Activated CD4-positive, alpha-beta memory T cell treated with anti-CD3 and anti-CD28 coated beads, Interleukin-2, amount 10 ng/mL, durations not matched to agents 7 days and 5 days (primary cell): ENCODE measurements at regions not wholly inside any gene's neighbourhood (a gene's known extent, or its start where the extent isn't known, plus 50 kb on each side); places are given as distances from the start of the nearest gene placed in this dataset.
"Not testable (repeated sequence)": the region's sequence is repeated elsewhere in the genome, so short reads cannot be mapped to it uniquely, and the experiment has no call there.

Source experiments
- CTCF ChIA-PET: fragments of 350-600 bp; sonication (Branson Sonifier 250); formaldehyde crosslinking; loops from one replicate; lab custom pipeline; 2021; ENCODE audit warnings: antibody characterized with exemption, inconsistent platforms; lab: Charles Lee
- POLR2A ChIA-PET: fragments of 350-600 bp; sonication (Branson Sonifier 250); formaldehyde crosslinking; loops from one replicate; lab custom pipeline; 2021; ENCODE audit warnings: antibody characterized with exemption; lab: Charles Lee
- DNase-seq: peaks from one replicate; pipeline ENCODE4 v3.0.0-alpha.2; 2020
- H3K27ac Mint-ChIP-seq: one replicate; pipeline ENCODE4 v1.8.0; 2021; ENCODE audit warnings: mild to moderate bottlenecking, mixed read lengths
- H3K27me3 Mint-ChIP-seq: one replicate; pipeline ENCODE4 v1.8.0; 2021; ENCODE audit warnings: mixed read lengths
- H3K36me3 Mint-ChIP-seq: one replicate; pipeline ENCODE4 v1.8.0; 2021; ENCODE audit warnings: low read depth, mixed read lengths
- H3K4me1 Mint-ChIP-seq: one replicate; pipeline ENCODE4 v1.8.0; 2021; ENCODE audit warnings: mixed read lengths
- H3K4me3 Mint-ChIP-seq: one replicate; pipeline ENCODE4 v1.8.0; 2021; ENCODE audit warnings: mild to moderate bottlenecking, mixed read lengths
- H3K9me3 Mint-ChIP-seq: one replicate; pipeline ENCODE4 v1.8.0; 2021; ENCODE audit warnings: mixed read lengths

DNA sequence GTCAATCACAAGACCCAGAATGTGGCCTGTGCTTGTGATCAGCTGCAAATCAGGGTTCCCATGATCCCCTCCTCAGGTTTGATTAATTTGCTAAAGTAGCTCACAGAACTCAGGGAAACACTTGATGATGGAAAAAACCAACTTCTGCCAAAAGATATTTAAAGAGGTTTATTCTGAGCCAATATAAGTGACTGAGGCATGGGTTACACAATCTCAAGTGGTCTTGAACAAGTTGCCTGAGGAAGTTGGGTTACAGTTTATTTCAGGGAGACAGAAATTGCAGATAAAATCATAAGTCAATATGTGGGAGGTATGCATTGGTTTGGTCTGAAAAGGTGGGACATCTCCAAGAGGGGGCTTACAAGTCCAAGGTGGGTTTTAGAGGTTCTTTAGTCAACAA is 243.1 kb downstream of the S1PR1 start:
- DNase-seq, result no peak
- H3K27ac Mint-ChIP-seq, result no peak overlapping the region
- CTCF ChIA-PET, result no interaction called here
- H3K9me3 Mint-ChIP-seq, result no peaks in the 10 kb centered on the region
- H3K4me3 Mint-ChIP-seq, result no peak overlapping the region
- peaks cover 7% of the 10 kb centered on the region for H3K27me3 Mint-ChIP-seq
- H3K36me3 Mint-ChIP-seq, result no peaks in the 10 kb centered on the region
- POLR2A ChIA-PET, result no interaction called here
- H3K4me1 Mint-ChIP-seq, result no peaks in the 10 kb centered on the region

DNA sequence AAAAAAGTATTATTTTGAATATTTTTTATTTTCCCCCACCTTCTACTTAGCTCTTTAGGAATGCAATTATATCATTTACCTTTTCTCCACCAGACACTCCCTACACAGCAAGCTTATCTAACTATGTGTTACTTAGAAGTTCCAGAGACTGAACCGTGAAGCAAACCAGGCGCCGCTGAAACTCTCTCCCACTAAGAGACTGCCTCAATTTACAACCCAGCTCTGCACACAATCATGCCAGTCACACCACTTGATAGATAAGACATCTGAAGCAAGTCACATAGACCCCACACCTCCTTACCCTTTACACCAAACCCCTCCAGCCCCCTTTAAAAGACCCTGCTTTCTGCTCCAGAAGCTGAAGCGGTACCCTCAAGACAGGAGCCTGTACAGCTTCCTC is 245.5 kb downstream of the S1PR1 start:
- H3K9me3 Mint-ChIP-seq, result no peaks in the 10 kb centered on the region
- H3K27ac Mint-ChIP-seq, result no peak overlapping the region
- DNase-seq, result no peak
- H3K27me3 Mint-ChIP-seq, result no peaks in the 10 kb centered on the region
- ChIA-PET POLR2A (no interaction called here), CTCF (interaction anchor here (0.5 to 1.7 kb wide), 4 partner anchors 8 to 736 kb away, joined by 3 to 8 read pairs (median 4); no protein-coding TSS in a partner anchor)
- H3K36me3 Mint-ChIP-seq, result no peaks in the 10 kb centered on the region
- H3K4me1 Mint-ChIP-seq, result no peaks in the 10 kb centered on the region
- no peak overlapping the region for H3K4me3 Mint-ChIP-seq

DNA sequence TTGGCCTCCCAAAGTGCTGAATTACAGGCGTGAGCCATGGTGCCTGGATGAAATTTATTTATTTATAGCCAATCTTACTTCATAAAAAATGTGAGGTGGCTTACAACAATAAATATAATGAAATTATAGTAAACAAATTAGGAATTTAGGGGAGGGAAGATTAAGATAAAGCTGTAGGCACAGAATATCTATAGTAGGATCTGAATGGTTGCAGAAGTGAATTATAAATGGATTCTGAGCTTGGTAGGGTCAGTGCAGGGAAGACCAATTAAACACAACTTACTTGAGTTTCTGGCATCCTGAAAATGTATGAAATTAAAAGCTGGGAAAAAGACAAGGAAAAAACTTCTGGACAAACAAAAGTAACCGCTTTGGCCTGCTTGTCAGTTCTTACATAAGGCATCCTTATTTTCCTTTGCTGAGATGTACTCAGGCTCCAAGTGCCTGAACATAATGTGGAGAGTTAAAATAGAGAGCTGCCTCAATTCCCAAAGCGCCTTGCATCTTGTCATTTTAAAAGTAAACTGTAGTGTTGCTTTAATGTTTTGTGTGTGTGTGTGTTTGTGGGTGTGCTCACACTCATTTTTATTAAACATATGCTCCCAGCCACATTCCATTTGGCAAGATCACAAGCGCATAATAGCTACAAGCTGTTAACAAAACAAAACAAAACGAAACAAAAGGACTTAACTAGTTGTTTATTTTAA is 247.3 kb downstream of the S1PR1 start:
- Mint-ChIP-seq H3K27ac (no peak overlapping the region), H3K9me3 (no peaks in the 10 kb centered on the region), H3K4me3 (no peak overlapping the region), H3K27me3 (peaks cover 4% of the 10 kb centered on the region), H3K4me1 (no peaks in the 10 kb centered on the region), H3K36me3 (no peaks in the 10 kb centered on the region)
- ChIA-PET POLR2A (no interaction called here), CTCF (no interaction called here)
- no peak for DNase-seq

DNA sequence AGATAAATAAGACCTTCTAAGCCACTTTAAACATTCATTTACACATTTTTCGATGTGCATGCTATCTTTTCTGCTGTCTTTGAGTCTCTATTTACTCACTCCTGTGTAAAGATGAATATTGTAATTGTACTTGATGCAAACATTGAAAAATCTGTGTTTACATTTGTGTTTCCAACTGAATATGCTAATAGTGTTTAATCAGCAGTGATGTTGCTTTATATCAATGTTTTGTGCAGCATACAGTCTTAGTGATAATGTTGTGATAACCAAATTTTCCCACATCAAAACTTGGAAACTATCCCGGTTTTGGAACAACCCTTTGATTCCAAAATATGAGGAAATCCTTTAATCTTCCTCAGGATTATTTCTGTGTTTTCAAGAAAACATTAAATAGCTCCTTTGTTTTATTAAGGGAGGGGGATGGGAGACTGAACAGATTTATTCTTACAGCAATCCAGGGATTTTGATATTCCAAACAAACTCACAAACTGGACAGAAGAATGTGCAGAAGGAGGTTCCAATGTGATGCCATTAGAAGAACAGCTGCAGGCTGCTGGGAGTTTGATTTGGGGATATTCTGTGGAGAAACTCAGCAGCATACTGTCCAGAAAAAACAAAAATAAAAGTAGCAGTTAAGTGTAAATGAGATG is 248.0 kb downstream of the S1PR1 start:
- peaks cover 4% of the 10 kb centered on the region for H3K27me3 Mint-ChIP-seq
- ChIA-PET POLR2A (no interaction called here), CTCF (no interaction called here)

DNA sequence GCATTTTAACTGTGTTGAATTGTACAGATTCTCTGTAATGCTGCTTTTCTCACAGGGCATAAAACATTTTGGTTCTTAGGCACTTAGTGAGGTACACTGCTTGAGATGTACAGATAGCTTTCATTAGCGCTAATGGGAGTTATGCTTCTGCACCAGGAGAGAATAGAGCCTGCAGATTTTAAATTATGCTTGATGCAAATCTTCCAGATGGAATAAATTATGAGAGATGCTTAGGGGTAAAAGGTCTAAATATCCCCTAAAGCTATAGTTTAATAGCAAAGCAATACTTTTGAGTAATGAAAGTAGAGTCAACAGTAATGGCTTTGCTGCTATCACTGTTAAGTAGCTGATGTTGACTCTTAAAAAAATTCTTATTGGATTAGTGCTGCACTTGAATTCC is 248.9 kb downstream of the S1PR1 start:
- peaks cover 9% of the 10 kb centered on the region for H3K27me3 Mint-ChIP-seq
- ChIA-PET CTCF (interaction anchor here (0.6 to 1.0 kb wide), 2 partner anchors 11 to 21 kb away, joined by 3 to 4 read pairs; no protein-coding TSS in a partner anchor), POLR2A (no interaction called here)
- H3K27ac Mint-ChIP-seq, result no peak overlapping the region
- H3K4me1 Mint-ChIP-seq, result no peaks in the 10 kb centered on the region
- H3K9me3 Mint-ChIP-seq, result peaks cover 2% of the 10 kb centered on the region
- no peak for DNase-seq
- no peak overlapping the region for H3K4me3 Mint-ChIP-seq
- H3K36me3 Mint-ChIP-seq, result no peaks in the 10 kb centered on the region

More for the DNA sequence above, 248.0 kb downstream of the S1PR1 start:
- H3K27ac Mint-ChIP-seq, result no peak overlapping the region
- no peak for DNase-seq
- H3K36me3 Mint-ChIP-seq, result no peaks in the 10 kb centered on the region
- H3K4me1 Mint-ChIP-seq, result no peaks in the 10 kb centered on the region
- no peaks in the 10 kb centered on the region for H3K9me3 Mint-ChIP-seq
- H3K4me3 Mint-ChIP-seq, result no peak overlapping the region

DNA sequence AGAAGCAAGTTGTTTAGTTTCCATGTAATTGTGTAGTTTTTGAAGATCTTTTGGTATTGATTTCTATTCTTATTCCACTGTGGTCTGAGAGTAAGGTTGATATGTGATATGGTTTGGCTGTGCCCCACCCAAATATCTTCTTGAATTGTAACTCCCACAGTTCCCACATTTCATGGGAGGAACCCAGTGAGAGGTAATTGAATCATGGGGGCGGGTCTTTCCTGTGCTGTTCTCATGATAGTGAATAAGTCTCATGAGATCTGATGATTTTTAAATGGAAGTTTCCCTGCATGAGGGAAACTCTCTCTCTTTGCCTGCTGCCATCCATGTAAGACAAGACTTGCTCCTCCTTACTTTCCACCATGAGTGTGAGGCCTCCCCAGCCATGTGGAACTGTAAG is 255.3 kb downstream of the S1PR1 start:
- H3K27ac Mint-ChIP-seq, CTCF ChIA-PET, DNase-seq: not testable (repeated sequence)

DNA sequence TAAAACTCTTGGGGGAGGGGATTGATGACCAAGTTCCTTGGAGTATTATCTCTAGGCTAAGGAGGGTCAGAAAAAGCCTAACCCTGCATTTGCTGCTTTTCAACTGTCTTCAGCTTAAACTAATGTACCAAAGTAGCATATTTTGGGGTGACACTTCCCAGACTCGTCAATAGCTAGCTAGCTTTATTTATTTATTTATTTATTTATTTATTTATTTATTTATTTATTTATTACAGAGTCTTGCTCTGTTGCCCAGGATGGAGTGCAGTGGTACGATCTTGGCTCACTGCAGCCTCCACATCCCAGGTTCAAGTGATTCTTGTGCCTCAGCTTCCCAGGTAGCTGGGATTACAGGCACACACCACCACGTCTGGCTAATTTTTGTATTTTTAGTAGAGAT is 257.1 kb downstream of the S1PR1 start:
- H3K36me3 Mint-ChIP-seq, H3K27ac Mint-ChIP-seq, DNase-seq, H3K9me3 Mint-ChIP-seq, POLR2A ChIA-PET, H3K4me1 Mint-ChIP-seq, H3K4me3 Mint-ChIP-seq: not testable (repeated sequence)
- peaks cover 22% of the 10 kb centered on the region for H3K27me3 Mint-ChIP-seq
- CTCF ChIA-PET, result interaction anchor here (1.4 kb wide), 1 partner anchor 13 kb away, joined by 4 read pairs; no protein-coding TSS in a partner anchor

More for the DNA sequence above, 255.3 kb downstream of the S1PR1 start:
- H3K36me3 Mint-ChIP-seq, POLR2A ChIA-PET, H3K4me1 Mint-ChIP-seq, H3K9me3 Mint-ChIP-seq, H3K4me3 Mint-ChIP-seq: not testable (repeated sequence)
- peaks cover 24% of the 10 kb centered on the region for H3K27me3 Mint-ChIP-seq

DNA sequence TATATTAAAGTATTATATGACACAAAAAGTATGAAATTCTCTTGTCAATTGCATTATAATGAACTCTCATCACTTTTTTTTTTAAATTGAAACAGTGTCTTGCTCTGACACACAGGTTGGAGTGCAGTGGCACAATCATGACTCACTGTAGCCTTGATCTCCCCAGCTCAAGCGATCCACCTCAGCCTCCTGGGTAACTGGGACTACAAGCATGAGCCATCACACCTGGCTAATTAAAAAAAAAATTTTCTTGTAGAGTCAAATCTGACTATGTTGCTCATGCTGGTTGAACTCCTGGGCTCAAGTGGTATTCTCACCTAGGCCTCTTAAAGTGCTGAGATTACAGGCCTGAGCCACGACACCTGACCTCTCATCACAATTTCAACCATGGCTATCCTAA is 259.3 kb downstream of the S1PR1 start:
- no peak for DNase-seq
- no peaks in the 10 kb centered on the region for H3K4me1 Mint-ChIP-seq
- no peak overlapping the region for H3K4me3 Mint-ChIP-seq

DNA sequence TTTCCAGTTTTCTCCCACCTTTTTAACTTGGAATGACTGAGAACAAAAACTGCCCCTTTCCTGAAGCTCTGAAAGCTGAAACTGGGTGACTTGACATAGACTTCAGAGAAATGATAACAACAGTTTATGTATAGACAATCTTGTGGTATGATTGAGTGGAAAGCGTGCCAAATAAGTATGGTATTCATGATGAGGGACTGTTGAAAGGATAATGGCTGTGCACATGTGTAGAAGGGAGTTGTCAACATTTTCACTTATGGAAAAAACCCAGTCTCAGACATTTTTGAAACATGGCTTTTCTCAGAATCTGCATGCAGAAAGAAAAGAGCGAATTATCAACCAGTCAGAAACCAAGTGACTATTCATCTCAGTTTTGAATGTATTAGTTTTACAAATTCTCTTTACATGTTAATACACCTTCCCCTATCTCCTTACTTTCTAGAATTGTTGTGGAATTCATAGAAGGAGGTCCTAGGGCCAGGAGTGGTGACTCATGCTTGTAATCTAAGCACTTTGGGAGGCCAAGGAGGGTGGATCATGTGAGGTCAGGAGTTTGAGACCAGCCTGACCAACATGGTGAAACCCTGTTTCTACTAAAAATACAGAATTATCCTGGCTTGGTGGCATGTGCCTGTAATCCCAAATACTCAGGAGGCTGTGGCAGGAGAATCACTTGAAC is 261.2 kb downstream of the S1PR1 start:
- CTCF ChIA-PET, result no interaction called here
- no peak for DNase-seq
- POLR2A ChIA-PET, result no interaction called here
- H3K4me1 Mint-ChIP-seq, result no peaks in the 10 kb centered on the region
- H3K27ac Mint-ChIP-seq, result no peak overlapping the region
- H3K9me3 Mint-ChIP-seq, result no peaks in the 10 kb centered on the region
- no peaks in the 10 kb centered on the region for H3K36me3 Mint-ChIP-seq
- peaks cover 3% of the 10 kb centered on the region for H3K27me3 Mint-ChIP-seq
- no peak overlapping the region for H3K4me3 Mint-ChIP-seq

More for the DNA sequence above, 259.3 kb downstream of the S1PR1 start:
- Mint-ChIP-seq H3K9me3 (no peaks in the 10 kb centered on the region), H3K27me3 (peaks cover 13% of the 10 kb centered on the region), H3K36me3 (no peaks in the 10 kb centered on the region), H3K27ac (no peak overlapping the region)
- POLR2A ChIA-PET, result no interaction called here
- CTCF ChIA-PET, result interaction anchor here (0.7 kb wide), 1 partner anchor 23 kb away, joined by 3 read pairs; no protein-coding TSS in a partner anchor

DNA sequence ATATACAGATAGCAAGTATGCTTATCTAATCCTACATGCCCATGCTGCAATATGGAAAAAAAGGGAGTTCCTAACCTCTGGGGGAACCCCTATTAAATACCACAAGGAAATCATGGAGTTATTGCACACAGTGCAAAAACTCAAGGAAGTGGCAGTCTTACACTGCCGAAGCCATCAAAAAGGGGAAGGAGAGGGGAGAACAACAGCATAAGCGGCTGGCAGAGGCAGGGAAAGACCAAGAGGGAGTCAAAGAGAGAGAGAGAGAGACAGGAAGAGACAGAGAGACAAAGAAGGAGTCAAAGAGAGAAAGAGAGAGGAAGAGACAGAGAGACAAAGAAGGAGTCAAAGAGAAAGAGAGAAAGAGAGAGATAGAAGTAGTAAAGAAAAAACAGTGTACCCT is 267.3 kb downstream of the S1PR1 start:
- H3K27me3 Mint-ChIP-seq, DNase-seq, H3K27ac Mint-ChIP-seq, H3K9me3 Mint-ChIP-seq, CTCF ChIA-PET, H3K36me3 Mint-ChIP-seq, H3K4me1 Mint-ChIP-seq, H3K4me3 Mint-ChIP-seq, POLR2A ChIA-PET: not testable (repeated sequence)

DNA sequence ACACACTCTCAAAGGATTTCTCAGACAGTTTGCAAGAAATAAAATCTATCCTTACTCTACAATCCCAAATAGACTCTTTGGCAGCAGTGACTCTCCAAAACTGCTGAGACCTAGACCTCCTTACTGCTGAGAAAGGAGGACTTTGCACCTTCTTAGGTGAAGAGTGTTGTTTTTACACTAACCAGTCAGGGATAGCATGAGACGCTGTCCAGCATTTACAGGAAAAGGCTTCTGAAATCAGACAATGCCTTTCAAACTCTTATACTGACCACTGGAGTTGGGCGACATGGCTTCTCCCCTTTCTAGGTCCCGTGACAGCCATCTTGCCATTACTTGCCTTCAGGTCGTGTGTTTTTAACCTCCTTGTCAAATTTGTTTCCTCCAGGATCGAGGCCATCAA is 268.4 kb downstream of the S1PR1 start:
- CTCF ChIA-PET, result interaction anchor here (1.4 to 5.7 kb wide), 3 partner anchors 15 to 35 kb away, joined by 3 to 30 read pairs (median 6); no protein-coding TSS in a partner anchor

DNA sequence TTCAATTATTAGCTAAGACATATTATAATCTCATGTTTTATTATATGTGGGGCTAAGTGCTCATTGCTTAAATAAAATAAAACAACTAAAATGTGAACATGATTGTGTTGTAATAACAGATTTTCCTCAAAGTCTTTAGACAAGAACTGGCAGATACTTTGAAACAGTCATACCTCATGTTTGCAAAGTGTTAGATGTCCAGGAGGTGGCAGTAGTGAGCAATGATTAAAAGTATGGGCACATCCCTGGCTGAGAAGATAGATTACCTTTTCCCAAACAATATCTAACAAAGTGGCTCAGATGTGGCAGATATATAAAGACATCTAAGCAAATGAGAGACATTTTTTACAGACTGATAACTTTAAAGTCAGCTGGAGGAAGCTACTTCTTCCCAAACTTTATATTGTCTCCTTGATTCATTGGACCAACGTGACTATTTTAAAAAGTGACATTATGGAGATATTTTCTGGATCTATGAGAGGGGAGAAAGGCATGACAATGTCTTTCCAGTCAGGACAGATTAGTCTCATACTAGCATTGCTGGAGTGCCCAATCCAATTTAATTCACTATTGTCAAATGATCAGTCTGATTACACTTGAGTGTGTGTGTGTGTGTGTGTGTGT is 269.8 kb downstream of the S1PR1 start:
- POLR2A ChIA-PET, result no interaction called here
- H3K4me3 Mint-ChIP-seq, result no peak overlapping the region
- H3K4me1 Mint-ChIP-seq, result no peaks in the 10 kb centered on the region
- H3K27me3 Mint-ChIP-seq, result peaks cover 8% of the 10 kb centered on the region
- H3K27ac Mint-ChIP-seq, result no peak overlapping the region
- CTCF ChIA-PET, result interaction anchor here (0.6 to 5.7 kb wide), 14 partner anchors 10 to 368 kb away, joined by 3 to 30 read pairs (median 4); no protein-coding TSS in a partner anchor
- no peaks in the 10 kb centered on the region for H3K36me3 Mint-ChIP-seq
- DNase-seq, result peak; percentile 29
- H3K9me3 Mint-ChIP-seq, result no peaks in the 10 kb centered on the region

More for the DNA sequence above, 268.4 kb downstream of the S1PR1 start:
- DNase-seq, H3K4me3 Mint-ChIP-seq, H3K36me3 Mint-ChIP-seq, H3K27ac Mint-ChIP-seq, POLR2A ChIA-PET, H3K27me3 Mint-ChIP-seq, H3K4me1 Mint-ChIP-seq, H3K9me3 Mint-ChIP-seq: not testable (repeated sequence)

DNA sequence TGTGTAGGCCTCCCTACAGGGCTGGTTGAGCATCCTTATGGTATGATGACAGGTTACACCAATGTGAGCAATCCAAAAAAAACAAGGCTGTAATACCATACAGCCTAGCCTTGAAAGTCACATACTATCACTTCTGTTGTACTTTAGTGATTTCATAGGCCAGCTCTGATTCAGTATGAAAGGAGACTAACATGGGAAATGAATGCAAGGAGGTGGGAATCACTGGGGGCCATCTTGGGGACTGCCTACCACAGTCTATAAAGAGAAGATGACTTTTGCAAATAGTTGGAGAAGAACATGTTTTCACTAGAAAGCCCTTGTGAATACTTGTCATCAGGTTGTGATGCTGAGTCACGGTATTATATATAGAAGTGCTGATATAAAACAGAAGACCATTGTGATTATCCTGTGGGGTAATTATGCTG is 270.7 kb downstream of the S1PR1 start:
- POLR2A ChIA-PET, result no interaction called here
- Mint-ChIP-seq H3K9me3 (no peaks in the 10 kb centered on the region), H3K4me3 (no peak overlapping the region), H3K4me1 (no peaks in the 10 kb centered on the region), H3K36me3 (no peaks in the 10 kb centered on the region), H3K27ac (no peak overlapping the region), H3K27me3 (peaks cover 9% of the 10 kb centered on the region)
- DNase-seq, result no peak
- CTCF ChIA-PET, result interaction anchor here (1.8 to 5.7 kb wide), 2 partner anchors 13 to 22 kb away, joined by 4 to 30 read pairs; no protein-coding TSS in a partner anchor
